ENCODE measurements at regions not wholly inside any gene's neighbourhood (a gene's known extent, or its start where the extent isn't known, plus 50 kb on each side); places are given as distances from the start of the nearest gene placed in this dataset.

GRCh38 chr2:81007104-81007503, 702.6 kb upstream of the LRRTM1 start:
- Mint-ChIP-seq H3K4me3 (no peak overlapping the region), H3K4me1 (ENCODE audit: unreplicated experiment) (no peaks in the 10 kb centered on the region), H3K36me3 (no peaks in the 10 kb centered on the region), H3K9me3 (no peaks in the 10 kb centered on the region), H3K27ac (no peak overlapping the region), H3K27me3 (no peaks in the 10 kb centered on the region)
- peak; percentile 22 for TF ChIP-seq CTCF (conservative IDR thresholded peaks at IDR 0.05)
- DNase-seq (ENCODE audit: extremely low spot score, unreplicated experiment), result no peak

GRCh38 chr2:81002906-81003305, 698.4 kb upstream of the LRRTM1 start:
- H3K4me3 Mint-ChIP-seq, result no peak overlapping the region
- H3K36me3 Mint-ChIP-seq, result no peaks in the 10 kb centered on the region

GRCh38 chr2:80987466-80987865, 682.9 kb upstream of the LRRTM1 start:
- no peak for DNase-seq (ENCODE audit: extremely low spot score, unreplicated experiment)
- H3K36me3 Mint-ChIP-seq, result no peaks in the 10 kb centered on the region
- no peaks in the 10 kb centered on the region for H3K27me3 Mint-ChIP-seq
- H3K9me3 Mint-ChIP-seq, result peaks cover 9% of the 10 kb centered on the region
- no peaks in the 10 kb centered on the region for H3K4me1 Mint-ChIP-seq (ENCODE audit: unreplicated experiment)
- no peak overlapping the region for H3K4me3 Mint-ChIP-seq
- H3K27ac Mint-ChIP-seq, result no peak overlapping the region
- TF ChIP-seq CTCF (conservative IDR thresholded peaks at IDR 0.05), result no peak

More at GRCh38 chr2:81002906-81003305, 698.4 kb upstream of the LRRTM1 start:
- Mint-ChIP-seq H3K27me3 (no peaks in the 10 kb centered on the region), H3K4me1 (ENCODE audit: unreplicated experiment) (no peaks in the 10 kb centered on the region), H3K9me3 (peaks cover 6% of the 10 kb centered on the region), H3K27ac (no peak overlapping the region)
- DNase-seq (ENCODE audit: extremely low spot score, unreplicated experiment), result no peak
- no peak for TF ChIP-seq CTCF (conservative IDR thresholded peaks at IDR 0.05)

GRCh38 chr2:80969900-80970299, 665.3 kb upstream of the LRRTM1 start:
- Mint-ChIP-seq H3K4me1 (ENCODE audit: unreplicated experiment) (no peaks in the 10 kb centered on the region), H3K36me3 (no peaks in the 10 kb centered on the region), H3K9me3 (peaks cover 12% of the 10 kb centered on the region), H3K27me3 (no peaks in the 10 kb centered on the region), H3K27ac (no peak overlapping the region), H3K4me3 (no peak overlapping the region)
- DNase-seq (ENCODE audit: extremely low spot score, unreplicated experiment), result no peak
- TF ChIP-seq CTCF (conservative IDR thresholded peaks at IDR 0.05), result no peak

- no peak for DNase-seq (ENCODE audit: extremely low spot score, unreplicated experiment)
- H3K27ac Mint-ChIP-seq, result no peak overlapping the region
- H3K9me3 Mint-ChIP-seq, result peaks cover 17% of the 10 kb centered on the region
- H3K36me3 Mint-ChIP-seq, result no peaks in the 10 kb centered on the region
- H3K4me3 Mint-ChIP-seq, result no peak overlapping the region
- no peak for TF ChIP-seq CTCF (conservative IDR thresholded peaks at IDR 0.05)
- no peaks in the 10 kb centered on the region for H3K4me1 Mint-ChIP-seq (ENCODE audit: unreplicated experiment)
- no peaks in the 10 kb centered on the region for H3K27me3 Mint-ChIP-seq
These were observed 663.9 kb upstream of the LRRTM1 start for GRCh38 chr2:80968450-80968849.

GRCh38 chr2:80947601-80948130, 643.1 kb upstream of the LRRTM1 start:
- Mint-ChIP-seq H3K4me3 (no peak overlapping the region), H3K36me3 (no peaks in the 10 kb centered on the region), H3K4me1 (ENCODE audit: unreplicated experiment) (no peaks in the 10 kb centered on the region), H3K9me3 (peaks cover 5% of the 10 kb centered on the region), H3K27me3 (no peaks in the 10 kb centered on the region), H3K27ac (no peak overlapping the region)
- DNase-seq (ENCODE audit: extremely low spot score, unreplicated experiment), result no peak
- no peak for TF ChIP-seq CTCF (conservative IDR thresholded peaks at IDR 0.05)
